ENCODE measurements at regions not wholly inside any gene's neighbourhood (a gene's known extent, or its start where the extent isn't known, plus 50 kb on each side); places are given as distances from the start of the nearest gene placed in this dataset.

- TF ChIP-seq CTCF (IDR thresholded peaks at IDR 0.05) (no peak), POLR2A (IDR thresholded peaks at IDR 0.05) (no peak)
Observed at GRCh38 chr18:1573732-1574131, 669.1 kb downstream of the ADCYAP1 start.

All from right lobe of liver (tissue), 4 donors.